Endometrial microvascular endothelial cells (primary cell): ENCODE measurements at regions not wholly inside any gene's neighbourhood (a gene's known extent, or its start where the extent isn't known, plus 50 kb on each side); places are given as distances from the start of the nearest gene placed in this dataset.

Source experiments
- in situ Hi-C: cut with HindIII; loops from 2 replicates; pipeline ENCODE4 v1.10.0; 2017; ENCODE audit warnings: low sequenced_read_pairs, low pct_unique_long_range_greater_than_20kb; ENCODE audit errors: inconsistent ontology term

DNA sequence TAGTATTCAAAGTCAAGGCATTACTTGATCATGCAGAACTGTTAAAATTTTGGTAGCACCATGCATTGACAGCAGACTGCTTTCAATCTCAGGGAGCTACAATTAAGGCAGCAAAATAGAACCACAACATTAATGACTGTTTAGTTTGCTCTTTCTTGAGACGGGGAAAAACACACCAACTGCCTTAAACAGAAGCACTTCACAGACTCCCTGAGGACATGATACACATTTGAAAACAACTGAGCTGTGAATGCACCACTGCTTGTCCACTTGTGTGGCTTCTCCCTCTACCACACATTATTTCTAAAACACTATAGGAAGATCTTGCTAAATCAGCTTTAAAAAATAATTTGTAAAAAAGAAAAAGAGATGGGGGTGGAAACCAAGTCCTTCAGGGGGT, 79.6 kb upstream of the MAST4 start:
- in situ Hi-C loops: no loop called here

DNA sequence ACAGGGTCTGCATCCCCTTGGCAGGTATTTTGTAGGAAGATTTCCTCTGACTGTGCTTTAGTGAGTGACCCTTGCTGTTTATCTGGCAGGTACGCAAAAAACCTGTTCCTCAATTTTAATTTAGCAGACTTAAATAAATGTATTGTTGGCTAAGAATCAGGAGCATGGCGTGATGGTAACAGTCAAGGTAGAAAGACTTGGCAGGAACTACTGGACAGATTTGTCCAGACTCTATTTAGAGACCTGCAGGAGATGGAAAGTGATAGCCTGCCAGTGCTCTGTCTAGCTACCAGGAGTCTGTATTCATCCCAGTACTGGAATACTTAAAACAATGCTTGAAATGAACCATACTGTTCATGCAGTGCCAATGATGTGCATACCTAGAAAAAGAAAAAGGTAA, 78.8 kb upstream of the MAST4 start:
- in situ Hi-C loops: no loop called here

- in situ Hi-C loops: no loop called here
Observed at GRCh38 chr5:66518052-66518451, 78.1 kb upstream of the MAST4 start.

DNA sequence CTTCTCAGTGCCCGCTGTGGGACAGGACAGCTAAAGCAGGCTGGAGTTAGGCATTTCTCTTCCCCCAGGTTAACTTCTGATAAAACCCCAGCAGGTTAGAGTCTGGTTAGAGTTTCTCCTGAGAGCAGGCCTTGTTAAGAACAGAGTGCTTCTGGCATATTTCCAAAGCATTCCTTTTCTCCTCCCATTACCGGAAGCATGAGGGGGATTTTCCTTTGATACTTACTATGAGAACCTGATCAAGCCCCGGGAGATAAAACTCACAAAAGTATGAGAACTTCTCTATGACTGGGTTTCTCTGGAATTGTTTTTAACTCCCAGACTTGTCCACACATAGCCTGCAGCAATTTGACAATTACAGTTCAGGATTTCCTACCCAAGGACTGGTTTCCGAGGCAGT, 77.4 kb upstream of the MAST4 start:
- in situ Hi-C loops: no loop called here

DNA sequence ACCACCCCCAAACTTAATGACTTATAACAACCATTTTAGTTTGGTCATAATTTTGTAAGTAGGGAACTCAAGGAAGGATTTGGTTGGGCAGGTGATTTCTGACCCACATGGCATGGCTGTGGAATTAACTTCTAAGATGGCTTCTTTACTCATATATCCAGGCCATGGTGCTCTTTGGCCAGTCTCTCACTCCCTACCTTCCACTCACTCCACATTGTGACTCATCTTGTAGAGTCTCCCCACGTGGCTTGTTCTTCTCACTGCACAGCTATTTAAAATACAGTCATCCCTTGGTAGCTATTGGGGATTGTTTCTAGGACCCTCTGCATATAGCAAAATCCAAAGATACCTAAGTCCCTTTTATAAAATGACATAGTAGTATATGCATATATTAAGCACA, 76.6 kb upstream of the MAST4 start:
- in situ Hi-C loops: no loop called here

GRCh38 chr5:66520854-66521253, 75.3 kb upstream of the MAST4 start:
- in situ Hi-C loops: no loop called here

DNA sequence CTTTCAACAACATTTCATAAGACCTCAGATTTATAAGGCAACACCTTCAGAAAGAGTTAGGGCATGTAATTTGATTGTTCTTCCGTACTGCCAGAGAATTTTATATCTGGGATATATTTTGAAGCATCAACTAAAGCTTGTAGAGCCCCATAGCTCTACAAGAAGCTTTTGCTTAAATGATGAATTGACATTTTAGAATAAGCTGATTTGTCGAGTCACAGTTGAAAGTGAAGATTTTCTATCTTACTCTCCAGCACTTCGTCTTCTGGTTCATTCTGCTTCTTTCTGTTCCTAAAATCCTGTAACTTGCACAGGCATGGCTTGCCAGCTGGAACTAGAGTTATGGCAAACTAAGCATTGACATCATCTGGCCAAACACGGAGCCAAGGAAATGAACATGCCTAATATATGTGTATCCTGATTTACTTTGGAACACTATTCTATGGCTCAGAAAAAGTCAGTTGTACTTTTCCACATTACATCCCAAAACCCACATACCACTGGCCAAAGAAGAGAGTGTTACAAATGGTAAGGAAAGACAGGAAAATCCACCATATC, 68.6 kb upstream of the MAST4 start:
- in situ Hi-C loops: no loop called here

- in situ Hi-C loops: no loop called here
Observed at GRCh38 chr5:66529182-66529581, 67.0 kb upstream of the MAST4 start.

GRCh38 chr5:66529704-66530103, 66.5 kb upstream of the MAST4 start:
- in situ Hi-C loops: no loop called here

- in situ Hi-C loops: no loop called here
Observed at GRCh38 chr5:66538126-66538525, 58.1 kb upstream of the MAST4 start.

- in situ Hi-C loops: no loop called here
Observed at GRCh38 chr5:66538531-66538930, 57.7 kb upstream of the MAST4 start.

GRCh38 chr5:66540078-66540477, 56.1 kb upstream of the MAST4 start:
- in situ Hi-C loops: no loop called here

DNA sequence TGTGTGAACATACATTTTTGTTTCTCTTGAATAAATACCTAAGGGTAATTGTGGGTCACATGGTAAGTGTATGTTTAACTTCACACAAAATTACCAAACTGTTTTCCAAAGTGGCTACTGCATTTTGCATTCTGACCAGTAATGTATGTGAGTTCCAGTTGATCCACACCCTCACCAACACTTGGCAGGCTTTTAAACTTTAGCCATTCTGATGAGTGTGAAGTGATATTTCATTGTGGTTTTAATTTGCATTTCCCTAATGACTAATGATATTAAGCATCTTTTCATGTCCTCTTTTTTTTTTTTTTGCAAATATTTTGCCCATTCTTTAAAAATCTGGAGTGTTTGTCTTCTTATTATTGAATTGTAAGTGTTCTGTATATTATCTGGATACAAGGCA, 53.5 kb upstream of the MAST4 start:
- in situ Hi-C loops: no loop called here
